Nephron (organoid): ENCODE measurements at regions not wholly inside any gene's neighbourhood (a gene's known extent, or its start where the extent isn't known, plus 50 kb on each side); places are given as distances from the start of the nearest gene placed in this dataset.

ENCODE experiments used
- H3K27ac Mint-ChIP-seq, 3 experiments: 2 replicates each; pipeline ENCODE4 v1.8.0; 2020; ENCODE audit warnings: mixed read lengths in 3 of 3, mild to moderate bottlenecking in 2 of 3, moderate library complexity in 1 of 3
- H3K27me3 Mint-ChIP-seq: 2 replicates; pipeline ENCODE4 v1.8.0; 2021; ENCODE audit warnings: low read depth, mild to moderate bottlenecking, moderate library complexity, mixed read lengths
- H3K36me3 Mint-ChIP-seq: 2 replicates; pipeline ENCODE4 v1.8.0; 2020; ENCODE audit warnings: low read depth, mixed read lengths
- H3K4me1 Mint-ChIP-seq: 2 replicates; pipeline ENCODE4 v1.8.0; 2020; ENCODE audit warnings: mixed read lengths
- H3K4me3 Mint-ChIP-seq, 3 experiments: 2 replicates each; pipeline ENCODE4 v1.8.0; 2020; ENCODE audit warnings: mild to moderate bottlenecking in 3 of 3, mixed read lengths in 3 of 3, moderate library complexity in 2 of 3
- H3K9me3 Mint-ChIP-seq: 2 replicates; pipeline ENCODE4 v1.8.0; 2020; ENCODE audit warnings: mixed read lengths
- TF ChIP-seq, protein P1 (sequence below), 3 experiments: fragments of 200-600 bp; sonication (generic); IDR thresholded peaks; one replicate each; pipeline ENCODE4 v1.5.0; 2021; ENCODE audit warnings: antibody characterized with exemption in 3 of 3; ENCODE audit not compliant: unreplicated experiment in 3 of 3

DNA sequence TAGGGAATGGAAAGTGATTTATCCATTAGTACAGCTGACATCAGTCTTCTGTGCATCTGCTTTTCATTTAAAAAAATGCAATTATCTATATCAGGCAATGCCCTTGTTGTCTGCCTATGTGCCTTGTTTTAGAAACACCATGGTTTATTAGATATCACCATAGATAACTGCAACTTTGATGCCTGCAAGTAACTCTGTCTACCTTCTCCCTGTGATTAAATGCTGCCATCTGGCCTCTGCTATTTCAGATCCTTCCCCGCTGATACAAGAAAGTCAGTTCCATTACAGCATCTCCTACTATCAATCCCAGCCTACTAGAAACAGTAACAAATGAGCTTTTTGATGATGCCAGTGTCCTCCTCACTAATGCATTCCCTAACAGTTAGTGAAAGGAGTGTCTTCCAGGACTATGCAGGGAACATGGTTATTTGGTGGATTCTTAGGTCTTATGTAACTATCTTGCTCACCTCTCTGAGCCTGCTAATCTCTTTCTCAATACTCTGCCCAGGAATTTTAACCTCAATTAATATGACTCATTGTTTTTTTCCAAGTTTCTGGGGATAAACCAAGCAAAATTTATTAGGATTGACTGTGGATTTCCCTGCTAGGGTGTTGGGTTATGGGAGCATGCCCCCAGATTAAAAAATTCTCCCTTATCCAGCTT lies 444.9 kb downstream of the RAPGEF2 start:
- H3K27ac Mint-ChIP-seq, result no peak overlapping the region
- no peaks in the 10 kb centered on the region for H3K36me3 Mint-ChIP-seq
- H3K4me3 Mint-ChIP-seq, result no peak overlapping the region
- TF ChIP-seq, protein P1, sequence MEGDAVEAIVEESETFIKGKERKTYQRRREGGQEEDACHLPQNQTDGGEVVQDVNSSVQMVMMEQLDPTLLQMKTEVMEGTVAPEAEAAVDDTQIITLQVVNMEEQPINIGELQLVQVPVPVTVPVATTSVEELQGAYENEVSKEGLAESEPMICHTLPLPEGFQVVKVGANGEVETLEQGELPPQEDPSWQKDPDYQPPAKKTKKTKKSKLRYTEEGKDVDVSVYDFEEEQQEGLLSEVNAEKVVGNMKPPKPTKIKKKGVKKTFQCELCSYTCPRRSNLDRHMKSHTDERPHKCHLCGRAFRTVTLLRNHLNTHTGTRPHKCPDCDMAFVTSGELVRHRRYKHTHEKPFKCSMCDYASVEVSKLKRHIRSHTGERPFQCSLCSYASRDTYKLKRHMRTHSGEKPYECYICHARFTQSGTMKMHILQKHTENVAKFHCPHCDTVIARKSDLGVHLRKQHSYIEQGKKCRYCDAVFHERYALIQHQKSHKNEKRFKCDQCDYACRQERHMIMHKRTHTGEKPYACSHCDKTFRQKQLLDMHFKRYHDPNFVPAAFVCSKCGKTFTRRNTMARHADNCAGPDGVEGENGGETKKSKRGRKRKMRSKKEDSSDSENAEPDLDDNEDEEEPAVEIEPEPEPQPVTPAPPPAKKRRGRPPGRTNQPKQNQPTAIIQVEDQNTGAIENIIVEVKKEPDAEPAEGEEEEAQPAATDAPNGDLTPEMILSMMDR (IDR thresholded peaks at IDR 0.05; ENCODE audit: unreplicated experiment in 3 of 3), result no peak
- no peaks in the 10 kb centered on the region for H3K4me1 Mint-ChIP-seq
- peaks cover 5% of the 10 kb centered on the region for H3K27me3 Mint-ChIP-seq
- H3K9me3 Mint-ChIP-seq, result no peaks in the 10 kb centered on the region

DNA sequence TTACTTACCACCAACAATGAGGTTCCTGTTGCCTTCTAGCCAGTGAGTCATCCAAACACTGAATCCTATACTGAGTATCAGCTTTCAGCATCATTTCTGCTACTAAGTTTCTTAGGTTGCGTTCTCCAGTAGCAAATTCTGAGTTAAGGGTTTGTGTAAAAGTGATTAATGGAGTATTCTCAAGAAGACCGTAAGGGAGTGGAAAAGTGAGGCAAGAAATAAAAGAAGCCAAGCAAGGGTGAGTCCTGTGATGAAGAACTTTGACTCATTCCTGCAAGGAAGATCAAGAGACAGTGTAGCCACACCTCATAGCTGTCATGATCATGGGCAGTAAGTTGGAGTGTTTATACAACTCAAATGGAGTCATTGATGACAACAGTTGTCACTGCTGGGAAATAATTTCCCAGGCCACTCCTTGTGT lies 446.2 kb downstream of the RAPGEF2 start:
- H3K9me3 Mint-ChIP-seq, result no peaks in the 10 kb centered on the region
- H3K4me3 Mint-ChIP-seq, result no peak overlapping the region
- TF ChIP-seq, protein P1 (IDR thresholded peaks at IDR 0.05; ENCODE audit: unreplicated experiment in 3 of 3), result no peak
- no peak overlapping the region for H3K27ac Mint-ChIP-seq
- peaks cover 4% of the 10 kb centered on the region for H3K27me3 Mint-ChIP-seq
- H3K4me1 Mint-ChIP-seq, result no peaks in the 10 kb centered on the region
- H3K36me3 Mint-ChIP-seq, result no peaks in the 10 kb centered on the region

DNA sequence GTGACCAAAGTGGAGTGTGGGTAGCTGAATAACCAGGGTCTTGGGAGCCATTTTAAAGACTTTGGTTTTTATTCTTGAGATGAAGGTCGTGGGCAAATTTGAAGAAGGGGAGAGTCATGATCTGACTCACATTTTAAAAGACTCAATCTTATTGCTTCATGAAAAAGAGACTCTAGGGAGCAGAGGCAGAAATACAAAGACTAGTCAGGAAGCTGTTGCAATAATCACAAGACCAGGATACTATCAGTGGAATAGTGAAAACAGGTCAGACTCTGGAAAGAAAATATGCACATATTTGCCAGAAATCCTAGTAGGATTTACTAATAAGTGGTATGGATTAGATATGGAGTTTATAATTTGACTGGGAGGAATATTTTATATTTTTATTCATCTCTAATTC lies 448.4 kb downstream of the RAPGEF2 start:
- no peak overlapping the region for H3K4me3 Mint-ChIP-seq
- no peaks in the 10 kb centered on the region for H3K9me3 Mint-ChIP-seq
- H3K36me3 Mint-ChIP-seq, result no peaks in the 10 kb centered on the region
- H3K4me1 Mint-ChIP-seq, result no peaks in the 10 kb centered on the region
- peaks cover 4% of the 10 kb centered on the region for H3K27me3 Mint-ChIP-seq
- TF ChIP-seq, protein P1 (IDR thresholded peaks at IDR 0.05; ENCODE audit: unreplicated experiment in 3 of 3), result no peak
- H3K27ac Mint-ChIP-seq, result no peak overlapping the region

DNA sequence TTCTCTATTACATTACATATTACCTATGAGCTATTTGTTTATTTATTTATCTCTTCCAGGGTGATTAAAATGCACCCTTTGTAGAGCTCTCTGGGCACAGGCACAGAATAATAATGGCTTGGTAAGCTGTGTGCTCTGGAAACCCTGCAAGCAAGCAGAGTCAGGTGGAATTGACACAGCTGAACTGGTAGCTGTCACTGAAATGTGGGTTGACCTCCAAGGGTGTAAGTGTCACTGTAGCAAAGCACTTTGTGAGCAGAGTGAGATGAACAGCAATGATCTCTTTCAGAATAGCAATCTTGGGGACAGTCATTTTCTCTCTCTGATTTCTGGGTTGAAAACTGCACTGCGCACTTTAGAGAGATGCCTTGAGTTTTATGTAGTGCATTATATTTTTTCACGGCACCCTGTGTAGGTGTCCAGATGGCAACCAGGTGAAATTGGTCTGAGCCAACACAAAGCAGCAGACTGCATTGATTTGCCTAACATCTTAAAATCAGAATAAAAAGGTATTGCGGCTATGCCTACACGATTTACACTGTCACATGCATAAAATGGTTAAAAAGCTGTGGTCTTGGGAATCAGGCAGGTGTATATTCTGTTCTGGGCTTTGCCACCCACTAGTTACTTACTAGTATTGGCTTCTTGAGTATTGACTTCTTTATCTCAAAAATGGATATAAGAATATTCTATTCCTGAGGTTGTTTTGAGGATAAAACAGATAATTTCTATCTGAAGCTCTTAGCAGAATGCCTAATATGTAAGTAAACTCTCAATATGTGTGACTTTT lies 450.3 kb downstream of the RAPGEF2 start:
- peaks cover 2% of the 10 kb centered on the region for H3K9me3 Mint-ChIP-seq
- TF ChIP-seq, protein P1 (IDR thresholded peaks at IDR 0.05; ENCODE audit: unreplicated experiment in 3 of 3), result no peak
- no peak overlapping the region for H3K27ac Mint-ChIP-seq
- no peaks in the 10 kb centered on the region for H3K36me3 Mint-ChIP-seq
- H3K27me3 Mint-ChIP-seq, result peaks cover 4% of the 10 kb centered on the region
- H3K4me3 Mint-ChIP-seq, result no peak overlapping the region
- H3K4me1 Mint-ChIP-seq, result no peaks in the 10 kb centered on the region

DNA sequence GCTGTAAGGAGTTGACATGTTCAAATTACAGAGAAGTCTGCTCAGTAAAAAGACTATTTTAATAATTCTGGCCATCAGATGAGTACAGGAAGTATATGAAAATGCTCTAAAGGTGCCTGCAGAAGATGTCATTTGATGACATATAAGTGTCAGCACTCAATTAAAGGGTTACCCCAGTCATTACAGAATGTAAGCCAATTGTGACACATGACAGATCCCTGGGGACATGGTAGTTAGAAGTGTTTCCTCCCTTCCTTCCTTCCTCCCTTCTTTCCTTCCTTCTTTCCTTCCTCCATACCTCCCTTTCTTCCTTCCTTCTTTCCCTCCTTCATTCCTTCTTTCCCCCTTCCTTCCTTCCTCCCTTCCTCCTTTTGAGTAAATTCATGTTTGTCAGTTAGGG lies 453.0 kb downstream of the RAPGEF2 start:
- TF ChIP-seq, protein P1 (IDR thresholded peaks at IDR 0.05; ENCODE audit: unreplicated experiment in 3 of 3), result no peak
- H3K27ac Mint-ChIP-seq, result no peak overlapping the region
- H3K9me3 Mint-ChIP-seq, result peaks cover 7% of the 10 kb centered on the region
- H3K4me3 Mint-ChIP-seq, result no peak overlapping the region
- no peaks in the 10 kb centered on the region for H3K4me1 Mint-ChIP-seq
- H3K36me3 Mint-ChIP-seq, result no peaks in the 10 kb centered on the region
- H3K27me3 Mint-ChIP-seq, result peaks cover 12% of the 10 kb centered on the region
